ENCODE measurements at regions not wholly inside any gene's neighbourhood (a gene's known extent, or its start where the extent isn't known, plus 50 kb on each side); places are given as distances from the start of the nearest gene placed in this dataset.
A peak's percentile ranks its signal among the peaks of the same experiment; 100 is the strongest.

GRCh38 chr13:77423296-77423695 is 96.4 kb upstream of the MYCBP2 start:
- no peak for DNase-seq (ENCODE audit: low read depth)

GRCh38 chr13:77422724-77423123 is 95.8 kb upstream of the MYCBP2 start:
- no peak for DNase-seq (ENCODE audit: low read depth)

DNA sequence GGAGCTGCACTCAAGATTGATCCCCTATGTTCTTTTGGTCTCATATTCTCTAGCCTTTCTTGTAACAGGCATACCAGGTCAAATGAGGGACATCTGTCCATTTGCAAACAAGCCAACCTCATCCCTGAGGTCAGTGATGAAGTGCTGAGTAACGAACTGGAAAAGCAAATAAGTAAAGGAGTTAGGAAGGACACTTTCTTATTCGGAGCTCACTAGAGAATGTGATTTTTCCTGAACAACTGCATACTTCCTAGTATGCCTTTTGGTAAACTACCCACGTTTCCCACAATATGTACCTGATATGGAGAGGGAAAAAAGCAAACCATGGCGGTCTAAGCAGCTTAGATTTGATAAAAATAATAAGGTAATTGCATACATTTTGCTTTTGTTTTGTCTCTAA is 91.0 kb upstream of the MYCBP2 start:
- no peak for DNase-seq (ENCODE audit: low read depth)

DNA sequence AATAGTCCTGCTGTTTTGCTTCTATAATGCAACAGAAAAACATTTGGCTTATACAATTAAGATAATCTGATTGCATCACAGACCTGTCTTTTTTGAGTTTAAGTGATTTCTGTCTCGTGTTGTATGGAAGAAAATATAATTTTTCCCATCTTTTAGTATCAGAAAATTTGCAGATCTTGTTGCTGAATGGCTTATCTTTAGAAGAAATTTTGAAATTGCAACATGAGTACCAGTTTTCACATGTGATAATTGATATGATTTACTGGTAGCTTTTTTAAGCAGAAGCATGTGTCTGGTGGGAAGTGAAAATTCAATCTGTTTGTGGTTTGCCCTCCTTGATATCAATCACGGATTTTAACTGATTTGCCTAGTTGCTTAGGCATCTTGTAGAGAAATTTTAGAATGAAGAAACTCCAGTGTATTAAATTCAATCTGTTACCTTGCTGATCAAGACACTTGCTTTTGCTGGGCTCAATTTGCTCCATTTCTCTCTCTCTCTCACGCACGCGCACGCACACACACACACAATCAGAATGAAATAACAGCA is 89.8 kb upstream of the MYCBP2 start:
- DNase-seq (ENCODE audit: low read depth) = no peak

GRCh38 chr13:77415253-77416071 is 88.6 kb upstream of the MYCBP2 start:
- no peak for DNase-seq (ENCODE audit: low read depth)

DNA sequence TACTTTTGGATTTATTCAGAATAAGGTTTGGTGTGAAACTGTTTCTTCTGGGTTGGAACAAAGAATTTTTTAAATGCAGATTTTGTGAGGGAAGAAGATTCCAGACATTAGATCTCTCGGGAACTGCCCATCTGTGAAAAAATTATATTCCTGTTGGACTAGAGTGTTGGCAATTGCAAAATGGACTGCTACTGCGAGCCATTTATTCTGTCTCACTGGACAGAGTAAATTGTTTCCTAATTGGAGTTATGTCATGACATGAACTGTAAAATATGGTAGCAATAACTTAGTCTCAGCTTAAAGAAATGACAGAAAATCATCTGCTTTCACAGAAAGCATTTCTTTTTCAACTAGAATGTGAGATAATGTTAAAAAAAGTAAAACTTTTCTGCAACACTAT is 86.0 kb upstream of the MYCBP2 start:
- no peak for DNase-seq (ENCODE audit: low read depth)

- DNase-seq (ENCODE audit: low read depth) = no peak
Measured at GRCh38 chr13:77412116-77412635, 85.3 kb upstream of the MYCBP2 start.

GRCh38 chr13:77409412-77409811 is 82.5 kb upstream of the MYCBP2 start:
- DNase-seq (ENCODE audit: low read depth) = peak; percentile 3

- DNase-seq (ENCODE audit: low read depth) = no peak
Measured at GRCh38 chr13:77406644-77407440, 79.9 kb upstream of the MYCBP2 start.

DNA sequence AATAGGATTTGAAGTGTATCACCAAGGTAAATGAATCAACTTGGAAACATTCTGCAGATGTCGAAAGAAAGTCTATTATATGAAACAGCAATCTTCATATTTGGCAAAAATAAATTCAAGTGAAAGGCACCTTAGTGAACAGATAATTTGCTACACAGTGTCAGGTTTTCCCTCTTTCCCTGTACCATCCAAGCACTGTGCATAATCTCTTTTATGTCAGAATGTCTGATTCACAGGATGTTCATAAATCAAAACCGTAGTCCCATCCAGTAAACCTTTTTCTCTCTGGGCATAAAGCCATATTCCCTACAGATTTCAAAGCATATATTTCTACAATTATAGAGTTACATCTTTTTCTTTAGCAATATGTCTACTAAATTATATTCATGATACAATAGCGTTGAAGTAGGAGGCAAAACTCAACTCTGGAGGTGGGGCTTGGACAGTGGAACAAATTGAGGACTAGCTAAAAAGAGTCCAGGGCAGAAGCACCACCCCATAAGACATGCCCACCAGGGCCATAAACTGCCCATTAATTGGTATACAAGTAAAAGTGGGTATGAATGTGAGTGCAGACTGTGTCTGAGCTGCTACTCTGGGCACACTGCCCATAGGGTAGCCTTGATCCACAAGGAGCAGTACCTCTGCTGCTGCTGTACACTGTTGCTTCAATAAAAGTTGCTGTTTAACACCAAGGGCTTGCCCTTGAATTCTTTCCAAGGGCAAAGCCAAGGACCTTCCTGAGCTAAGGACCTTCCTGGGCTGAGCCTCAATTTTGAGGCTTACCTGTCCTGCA is 72.1 kb upstream of the MYCBP2 start:
- no peak for DNase-seq (ENCODE audit: low read depth)

GRCh38 chr13:77397636-77398035 is 70.7 kb upstream of the MYCBP2 start:
- no peak for DNase-seq (ENCODE audit: low read depth)

DNA sequence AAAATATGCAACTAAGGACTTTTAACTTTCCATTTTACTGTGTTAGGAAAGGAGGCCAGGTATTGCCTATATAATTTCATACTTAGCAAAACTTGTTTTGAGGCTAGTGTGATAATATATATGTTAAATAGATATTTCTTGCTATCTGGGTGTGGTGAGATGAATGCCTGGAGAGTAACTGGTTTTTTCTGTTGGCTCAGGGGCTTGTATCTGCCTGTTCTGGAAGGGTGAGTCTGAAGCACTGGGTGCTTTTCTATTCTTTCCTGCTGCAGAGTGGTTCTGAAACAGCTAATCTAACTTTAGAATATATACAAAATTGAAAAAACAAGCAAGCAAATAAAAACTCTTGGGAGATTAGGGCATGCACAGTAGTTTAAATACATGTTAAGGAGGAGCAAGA is 64.6 kb upstream of the MYCBP2 start:
- no peak for DNase-seq (ENCODE audit: low read depth)

DNA sequence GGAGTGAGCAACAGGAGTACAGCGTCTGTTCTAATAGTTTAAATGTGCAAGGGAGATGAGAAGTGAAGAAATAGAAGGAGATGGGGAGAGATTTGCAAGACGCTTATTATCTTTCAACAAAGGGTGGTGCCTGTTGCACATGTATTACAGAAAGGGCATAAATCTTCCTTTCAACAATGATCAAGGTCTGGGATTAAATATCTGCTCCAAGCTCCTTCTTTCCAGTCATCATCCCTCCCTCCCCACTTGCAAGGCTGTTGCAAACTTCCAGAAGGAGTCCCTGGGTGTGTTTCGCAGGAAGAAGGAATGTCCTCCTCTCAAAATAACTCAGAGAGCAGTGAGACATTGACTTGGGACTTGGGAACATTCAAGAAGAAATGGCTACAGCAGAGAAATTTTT is 63.5 kb upstream of the MYCBP2 start:
- no peak for DNase-seq (ENCODE audit: low read depth)

- no peak for DNase-seq (ENCODE audit: low read depth)
Measured at GRCh38 chr13:77389625-77390000, 62.7 kb upstream of the MYCBP2 start.

GRCh38 chr13:77388944-77389624 is 62.2 kb upstream of the MYCBP2 start:
- DNase-seq (ENCODE audit: low read depth) = no peak

DNA sequence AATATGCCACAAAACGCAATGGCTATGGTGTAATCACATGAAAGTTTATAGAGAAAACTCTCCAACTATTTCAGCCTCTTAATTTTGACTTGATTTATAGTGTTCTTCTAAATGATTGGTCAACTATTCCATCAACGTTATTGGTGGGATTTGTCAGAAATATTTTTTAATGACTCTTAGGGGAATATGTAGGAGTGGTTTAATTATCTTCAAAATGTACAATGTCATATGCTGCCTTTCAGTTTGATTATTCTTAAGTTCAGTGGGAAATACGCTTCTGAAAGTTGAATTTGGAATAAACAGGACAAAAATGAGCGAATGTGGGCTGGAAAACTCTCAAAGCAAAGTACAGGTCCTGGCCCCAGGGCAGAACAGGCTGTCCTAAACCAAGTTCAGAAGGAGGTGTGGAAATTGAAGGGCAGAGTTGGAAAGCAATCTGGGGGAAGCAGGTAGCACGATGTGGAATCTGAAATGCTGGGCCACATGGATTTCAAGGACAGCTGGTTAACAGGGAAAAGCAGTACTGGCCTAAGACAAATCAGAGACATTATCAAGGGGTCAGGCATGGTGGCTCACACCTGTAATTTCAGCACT is 60.8 kb upstream of the MYCBP2 start:
- no peak for DNase-seq (ENCODE audit: low read depth)

DNA sequence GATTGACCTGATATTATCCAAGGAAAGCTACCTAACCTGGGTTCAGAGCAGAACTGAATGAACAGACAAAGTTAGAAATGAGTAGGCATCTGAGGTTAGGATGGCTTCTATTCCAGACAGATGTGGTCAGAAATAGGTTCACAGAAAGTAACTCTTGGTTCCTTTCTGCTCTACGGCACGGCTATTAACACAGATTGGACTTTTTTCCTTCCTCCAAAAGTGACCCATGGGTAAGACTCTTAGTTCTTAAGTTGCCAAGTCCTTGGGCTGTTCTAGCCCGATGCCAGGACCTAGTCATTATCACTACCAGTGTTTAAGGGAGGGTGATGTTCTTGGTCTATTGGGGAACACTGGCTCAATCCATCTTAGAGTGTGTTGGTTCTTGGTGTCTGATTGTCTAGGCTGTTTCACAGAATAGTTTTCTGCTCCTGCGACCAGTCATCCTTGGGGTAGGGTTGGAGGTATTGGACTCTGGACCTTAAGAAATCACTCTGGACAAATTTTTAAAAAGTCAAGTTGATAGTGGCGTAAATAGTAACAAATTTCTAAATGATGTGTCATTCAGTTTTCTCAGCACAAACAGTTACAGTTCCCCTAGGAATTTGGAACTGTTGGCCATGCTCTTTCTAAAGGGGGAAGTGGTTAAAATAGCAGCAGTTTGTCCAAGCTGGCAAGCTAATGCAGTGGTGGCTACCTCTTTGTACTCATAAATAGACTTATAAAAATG is 60.1 kb upstream of the MYCBP2 start:
- DNase-seq (ENCODE audit: low read depth) = peak; percentile 3

DNA sequence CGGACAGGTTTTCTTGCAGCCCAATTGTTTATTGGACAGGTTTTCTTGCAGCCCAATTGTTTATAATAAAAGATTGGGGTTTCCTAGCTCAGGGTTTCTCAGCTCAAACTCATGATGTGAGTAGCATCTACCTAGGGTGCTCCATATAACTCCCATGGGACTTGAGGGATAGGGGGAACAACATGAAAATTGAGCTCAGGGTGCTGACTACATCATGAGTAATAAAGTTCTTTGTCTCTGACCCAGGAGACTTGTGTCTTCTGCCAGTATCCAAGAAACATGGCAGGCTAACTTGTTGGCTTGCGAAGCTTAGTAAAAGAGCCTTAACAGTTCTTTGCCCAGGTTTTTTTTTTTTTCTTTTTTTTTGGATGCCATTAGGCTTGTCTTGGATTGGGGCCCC is 59.2 kb upstream of the MYCBP2 start:
- no peak for DNase-seq (ENCODE audit: low read depth)

DNA sequence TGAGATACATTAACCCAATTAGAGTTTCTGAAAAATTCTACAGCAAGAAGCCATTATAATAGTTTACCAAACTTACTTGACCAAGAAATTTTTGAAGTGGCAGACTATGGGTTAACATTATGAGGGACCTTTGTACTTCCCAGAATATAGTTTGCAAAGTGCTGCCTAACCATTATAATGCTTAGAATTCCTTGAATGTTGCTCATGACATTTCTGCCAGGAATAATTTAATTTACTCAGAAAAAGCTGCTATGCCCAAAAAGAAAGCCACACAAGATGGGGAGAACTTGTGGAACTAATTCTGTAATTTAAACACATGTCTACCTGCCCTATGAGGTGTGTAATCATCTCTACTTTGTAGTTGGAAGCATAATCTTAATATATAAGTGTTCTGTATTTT is 58.1 kb upstream of the MYCBP2 start:
- no peak for DNase-seq (ENCODE audit: low read depth)

DNA sequence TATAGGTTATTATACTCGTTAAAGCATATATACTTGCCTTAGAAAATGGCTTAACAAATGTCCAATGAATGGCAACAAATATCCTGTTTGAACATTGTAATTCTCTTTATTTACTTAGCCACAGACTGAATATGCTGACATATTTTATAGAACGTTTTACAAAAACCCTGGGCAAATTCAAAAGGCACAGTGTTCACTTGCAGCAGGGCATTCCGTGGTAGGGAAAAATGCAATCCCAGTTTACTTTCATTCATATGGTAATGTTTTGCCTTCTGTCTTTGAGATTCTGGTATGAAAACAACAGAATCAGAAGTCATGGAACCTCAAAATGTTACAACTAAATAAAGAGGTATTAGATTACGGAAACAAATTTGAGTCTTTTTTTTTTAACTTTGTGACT is 56.2 kb upstream of the MYCBP2 start:
- DNase-seq (ENCODE audit: low read depth) = no peak

Measured in Daoy (cell line).